ENCODE measurements at regions not wholly inside any gene's neighbourhood (a gene's known extent, or its start where the extent isn't known, plus 50 kb on each side); places are given as distances from the start of the nearest gene placed in this dataset.
"Not testable (repeated sequence)": the region's sequence is repeated elsewhere in the genome, so short reads cannot be mapped to it uniquely, and the experiment has no call there.

GRCh38 chr17:54196751-54197150 is 374.0 kb downstream of the KIF2B start:
- 97% methylated on average over 3 of the region's 3 CpGs; no CpG with 5 or more reads in 1 of the 2 experiments for WGBS, 2 experiments (ENCODE audit: insufficient coverage in 1 of 2, insufficient read length in 1 of 2)
- Histone ChIP-seq H3K4me3 (ENCODE audit: low read length) (no peak overlapping the region), H3K27me3 (ENCODE audit: control insufficient read depth, insufficient read depth, low read length, poor library complexity, severe bottlenecking) (no peaks in the 10 kb centered on the region), H3K9me3 (ENCODE audit: control insufficient read depth, low read length) (no peaks in the 10 kb centered on the region), H3K9ac (ENCODE audit: extremely low read depth, low read length, poor library complexity, severe bottlenecking) (no peak overlapping the region), H3K4me1 (ENCODE audit: control insufficient read depth, insufficient read depth, low read length) (no peaks in the 10 kb centered on the region), H3K36me3 (ENCODE audit: control insufficient read depth, insufficient read depth, low read length) (no peaks in the 10 kb centered on the region), H3K27ac (ENCODE audit: low read depth, low read length) (no peak overlapping the region)
- Mint-ChIP-seq H3K4me3 (no peak overlapping the region), H3K27ac (no peak overlapping the region), H3K4me1 (no peaks in the 10 kb centered on the region), H3K36me3 (ENCODE audit: low read depth) (no peaks in the 10 kb centered on the region), H3K9me3 (peaks cover 6% of the 10 kb centered on the region), H3K27me3 (ENCODE audit: insufficient read depth) (no peaks in the 10 kb centered on the region)
- no peak for DNase-seq
- TF ChIP-seq CTCF (conservative IDR thresholded peaks at IDR 0.05) = no peak

GRCh38 chr17:54201380-54201779 is 378.7 kb downstream of the KIF2B start:
- not testable (repeated sequence) for H3K4me1 Mint-ChIP-seq; H3K9me3 ChIP-seq (ENCODE audit: control insufficient read depth, low read length); H3K9ac ChIP-seq (ENCODE audit: extremely low read depth, low read length, poor library complexity, severe bottlenecking); H3K4me1 ChIP-seq (ENCODE audit: control insufficient read depth, insufficient read depth, low read length); H3K27me3 Mint-ChIP-seq (ENCODE audit: insufficient read depth); H3K27me3 ChIP-seq (ENCODE audit: control insufficient read depth, insufficient read depth, low read length, poor library complexity, severe bottlenecking); H3K4me3 Mint-ChIP-seq; H3K36me3 Mint-ChIP-seq (ENCODE audit: low read depth); H3K4me3 ChIP-seq (ENCODE audit: low read length); H3K27ac ChIP-seq (ENCODE audit: low read depth, low read length); H3K36me3 ChIP-seq (ENCODE audit: control insufficient read depth, insufficient read depth, low read length); H3K27ac Mint-ChIP-seq; DNase-seq; H3K9me3 Mint-ChIP-seq
- WGBS, 2 experiments (ENCODE audit: insufficient coverage in 1 of 2, insufficient read length in 1 of 2) = no CpG with 5 or more reads among the region's 2 CpGs

GRCh38 chr17:54220829-54221228 is 398.1 kb downstream of the KIF2B start:
- 100% methylated on average over 1 of the region's 1 CpG; no CpG with 5 or more reads in 1 of the 2 experiments for WGBS, 2 experiments (ENCODE audit: insufficient coverage in 1 of 2, insufficient read length in 1 of 2)
- Mint-ChIP-seq H3K4me3 (no peak overlapping the region), H3K36me3 (ENCODE audit: low read depth) (no peaks in the 10 kb centered on the region), H3K4me1 (peaks cover 26% of the 10 kb centered on the region), H3K27ac (no peak overlapping the region), H3K27me3 (ENCODE audit: insufficient read depth) (no peaks in the 10 kb centered on the region), H3K9me3 (no peaks in the 10 kb centered on the region)
- no peak for TF ChIP-seq CTCF (conservative IDR thresholded peaks at IDR 0.05)
- Histone ChIP-seq H3K27ac (ENCODE audit: low read depth, low read length) (no peak overlapping the region), H3K4me3 (ENCODE audit: low read length) (no peak overlapping the region), H3K36me3 (ENCODE audit: control insufficient read depth, insufficient read depth, low read length) (no peaks in the 10 kb centered on the region), H3K27me3 (ENCODE audit: control insufficient read depth, insufficient read depth, low read length, poor library complexity, severe bottlenecking) (no peaks in the 10 kb centered on the region), H3K4me1 (ENCODE audit: control insufficient read depth, insufficient read depth, low read length) (peaks cover 4% of the 10 kb centered on the region), H3K9me3 (ENCODE audit: control insufficient read depth, low read length) (no peaks in the 10 kb centered on the region), H3K9ac (ENCODE audit: extremely low read depth, low read length, poor library complexity, severe bottlenecking) (no peak overlapping the region)
- no peak for DNase-seq

GRCh38 chr17:54221499-54221898 is 398.8 kb downstream of the KIF2B start:
- Histone ChIP-seq H3K36me3 (ENCODE audit: control insufficient read depth, insufficient read depth, low read length) (no peaks in the 10 kb centered on the region), H3K9ac (ENCODE audit: extremely low read depth, low read length, poor library complexity, severe bottlenecking) (no peak overlapping the region), H3K27me3 (ENCODE audit: control insufficient read depth, insufficient read depth, low read length, poor library complexity, severe bottlenecking) (no peaks in the 10 kb centered on the region), H3K4me1 (ENCODE audit: control insufficient read depth, insufficient read depth, low read length) (peaks cover 4% of the 10 kb centered on the region), H3K27ac (ENCODE audit: low read depth, low read length) (no peak overlapping the region), H3K9me3 (ENCODE audit: control insufficient read depth, low read length) (no peaks in the 10 kb centered on the region), H3K4me3 (ENCODE audit: low read length) (no peak overlapping the region)
- 50 to 64% methylated on average over 1 to 2 of the region's 2 CpGs for WGBS, 2 experiments (ENCODE audit: insufficient coverage in 1 of 2, insufficient read length in 1 of 2)
- Mint-ChIP-seq H3K27ac (no peak overlapping the region), H3K4me3 (no peak overlapping the region), H3K27me3 (ENCODE audit: insufficient read depth) (no peaks in the 10 kb centered on the region), H3K36me3 (ENCODE audit: low read depth) (no peaks in the 10 kb centered on the region), H3K9me3 (no peaks in the 10 kb centered on the region), H3K4me1 (peaks cover 26% of the 10 kb centered on the region)
- DNase-seq = no peak
- TF ChIP-seq CTCF (conservative IDR thresholded peaks at IDR 0.05) = no peak

Measured in endodermal cell (in vitro differentiated cells).